ENCODE measurements at regions not wholly inside any gene's neighbourhood (a gene's known extent, or its start where the extent isn't known, plus 50 kb on each side); places are given as distances from the start of the nearest gene placed in this dataset.

DNA sequence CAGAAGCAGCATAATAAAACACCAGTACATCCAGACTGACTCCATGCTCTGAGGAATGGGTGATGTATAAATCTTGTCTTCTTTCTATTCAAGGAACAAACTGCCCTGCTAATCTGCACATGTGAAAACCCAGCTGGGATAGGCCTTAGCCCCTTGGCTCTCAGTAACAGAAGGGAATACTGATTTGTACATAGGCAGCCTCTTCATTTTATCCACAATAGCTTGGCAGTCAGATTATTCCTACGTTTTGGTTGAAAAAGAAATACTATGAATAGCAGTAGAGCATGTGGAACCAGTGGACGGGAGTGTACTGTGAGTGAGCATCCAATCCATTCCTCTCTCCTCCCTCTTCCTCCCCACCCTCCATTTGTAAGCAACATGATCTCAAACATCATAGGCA, 113.5 kb upstream of the ARHGAP5 start:
- Histone ChIP-seq H3K18ac (ENCODE audit: low read length) (no peak overlapping the region), H3K56ac (ENCODE audit: low read length) (no peak overlapping the region), H2AK5ac (ENCODE audit: low read length) (no peak overlapping the region), H2BK5ac (ENCODE audit: low read length) (no peak overlapping the region), H3K79me2 (ENCODE audit: control insufficient read depth, insufficient read depth, low read length) (no peaks in the 10 kb centered on the region), H3K79me1 (ENCODE audit: low read length) (no peaks in the 10 kb centered on the region), H3K23ac (ENCODE audit: low read length) (no peak overlapping the region), H3K27me3 (ENCODE audit: insufficient read depth, low read length, poor library complexity) (no peaks in the 10 kb centered on the region), H3K4me3 (ENCODE audit: low read length) (no peak overlapping the region), H4K8ac (ENCODE audit: low read depth, low read length) (no peak overlapping the region), H3K4ac (ENCODE audit: low read depth, low read length) (no peak overlapping the region), H3K27ac (ENCODE audit: low read depth, low read length) (no peak overlapping the region), H3K9ac (ENCODE audit: low read length) (no peak overlapping the region), H3K4me1 (ENCODE audit: control insufficient read depth, low read depth, low read length) (peaks cover 2% of the 10 kb centered on the region), H2BK15ac (replicated peaks; ENCODE audit: low read depth) (no peak overlapping the region), H3K36me3 (ENCODE audit: control insufficient read depth, insufficient read depth, low read length) (no peaks in the 10 kb centered on the region), H3K4me2 (ENCODE audit: low read length) (no peak overlapping the region), H4K5ac (ENCODE audit: low read length) (no peak overlapping the region), H2BK120ac (ENCODE audit: low read depth, low read length) (no peak overlapping the region)
- WGBS (ENCODE audit: extremely low coverage, insufficient coverage, low lambda C conversion rate), result no CpG with 5 or more reads among the region's 2 CpGs
- DNase-seq, result no peak

DNA sequence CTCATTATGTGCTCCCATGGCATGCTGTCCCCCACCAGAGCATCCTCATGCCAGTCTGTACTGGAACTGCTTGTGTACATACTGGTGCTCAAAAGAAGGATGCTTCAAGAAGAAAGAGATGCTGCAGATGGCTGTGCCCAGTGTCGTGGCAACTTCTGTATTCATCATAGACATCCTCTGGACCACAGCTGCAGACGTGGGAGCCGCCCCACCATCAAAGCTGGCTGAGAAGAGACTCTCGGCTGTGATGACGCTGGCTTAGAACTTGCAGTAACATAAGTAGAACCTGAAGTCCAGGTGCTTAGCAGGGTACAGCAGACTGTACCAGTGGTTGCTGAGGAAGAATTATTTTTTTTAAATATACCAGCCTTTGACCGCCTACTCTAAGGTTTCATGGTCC, 112.6 kb upstream of the ARHGAP5 start:
- H3K4me1 ChIP-seq (ENCODE audit: control insufficient read depth, low read depth, low read length), result peaks cover 2% of the 10 kb centered on the region
- H3K9ac ChIP-seq (ENCODE audit: low read length), result no peak overlapping the region
- H2AK5ac ChIP-seq (ENCODE audit: low read length), result no peak overlapping the region
- H3K56ac ChIP-seq (ENCODE audit: low read length), result no peak overlapping the region
- no peaks in the 10 kb centered on the region for H3K27me3 ChIP-seq (ENCODE audit: insufficient read depth, low read length, poor library complexity)
- no peaks in the 10 kb centered on the region for H3K79me2 ChIP-seq (ENCODE audit: control insufficient read depth, insufficient read depth, low read length)
- H3K27ac ChIP-seq (ENCODE audit: low read depth, low read length), result no peak overlapping the region
- no peak overlapping the region for H3K18ac ChIP-seq (ENCODE audit: low read length)
- H2BK15ac ChIP-seq (replicated peaks; ENCODE audit: low read depth), result no peak overlapping the region
- no CpG with 5 or more reads among the region's 6 CpGs for WGBS (ENCODE audit: extremely low coverage, insufficient coverage, low lambda C conversion rate)
- no peak overlapping the region for H2BK5ac ChIP-seq (ENCODE audit: low read length)
- H4K5ac ChIP-seq (ENCODE audit: low read length), result no peak overlapping the region
- H3K4me3 ChIP-seq (ENCODE audit: low read length), result no peak overlapping the region
- H3K79me1 ChIP-seq (ENCODE audit: low read length), result no peaks in the 10 kb centered on the region
- no peak overlapping the region for H4K8ac ChIP-seq (ENCODE audit: low read depth, low read length)
- H3K4ac ChIP-seq (ENCODE audit: low read depth, low read length), result no peak overlapping the region
- no peak for DNase-seq
- no peak overlapping the region for H3K23ac ChIP-seq (ENCODE audit: low read length)
- H2BK120ac ChIP-seq (ENCODE audit: low read depth, low read length), result no peak overlapping the region
- H3K36me3 ChIP-seq (ENCODE audit: control insufficient read depth, insufficient read depth, low read length), result no peaks in the 10 kb centered on the region
- no peak overlapping the region for H3K4me2 ChIP-seq (ENCODE audit: low read length)

GRCh38 chr14:31965071-31965734, 111.9 kb upstream of the ARHGAP5 start:
- Histone ChIP-seq H2BK120ac (ENCODE audit: low read depth, low read length) (no peak overlapping the region), H3K27ac (ENCODE audit: low read depth, low read length) (no peak overlapping the region), H3K4me2 (ENCODE audit: low read length) (no peak overlapping the region), H3K56ac (ENCODE audit: low read length) (no peak overlapping the region), H2AK5ac (ENCODE audit: low read length) (no peak overlapping the region), H3K36me3 (ENCODE audit: control insufficient read depth, insufficient read depth, low read length) (no peaks in the 10 kb centered on the region), H3K4me1 (ENCODE audit: control insufficient read depth, low read depth, low read length) (peaks cover 2% of the 10 kb centered on the region), H4K8ac (ENCODE audit: low read depth, low read length) (no peak overlapping the region), H4K5ac (ENCODE audit: low read length) (no peak overlapping the region), H2BK15ac (replicated peaks; ENCODE audit: low read depth) (no peak overlapping the region), H2BK5ac (ENCODE audit: low read length) (no peak overlapping the region), H3K27me3 (ENCODE audit: insufficient read depth, low read length, poor library complexity) (no peaks in the 10 kb centered on the region), H3K4ac (ENCODE audit: low read depth, low read length) (no peak overlapping the region), H3K79me1 (ENCODE audit: low read length) (no peaks in the 10 kb centered on the region), H3K79me2 (ENCODE audit: control insufficient read depth, insufficient read depth, low read length) (no peaks in the 10 kb centered on the region), H3K4me3 (ENCODE audit: low read length) (no peak overlapping the region), H3K9ac (ENCODE audit: low read length) (no peak overlapping the region), H3K18ac (ENCODE audit: low read length) (no peak overlapping the region), H3K23ac (ENCODE audit: low read length) (no peak overlapping the region)
- WGBS (ENCODE audit: extremely low coverage, insufficient coverage, low lambda C conversion rate), result no CpG with 5 or more reads among the region's 11 CpGs
- DNase-seq, result no peak

DNA sequence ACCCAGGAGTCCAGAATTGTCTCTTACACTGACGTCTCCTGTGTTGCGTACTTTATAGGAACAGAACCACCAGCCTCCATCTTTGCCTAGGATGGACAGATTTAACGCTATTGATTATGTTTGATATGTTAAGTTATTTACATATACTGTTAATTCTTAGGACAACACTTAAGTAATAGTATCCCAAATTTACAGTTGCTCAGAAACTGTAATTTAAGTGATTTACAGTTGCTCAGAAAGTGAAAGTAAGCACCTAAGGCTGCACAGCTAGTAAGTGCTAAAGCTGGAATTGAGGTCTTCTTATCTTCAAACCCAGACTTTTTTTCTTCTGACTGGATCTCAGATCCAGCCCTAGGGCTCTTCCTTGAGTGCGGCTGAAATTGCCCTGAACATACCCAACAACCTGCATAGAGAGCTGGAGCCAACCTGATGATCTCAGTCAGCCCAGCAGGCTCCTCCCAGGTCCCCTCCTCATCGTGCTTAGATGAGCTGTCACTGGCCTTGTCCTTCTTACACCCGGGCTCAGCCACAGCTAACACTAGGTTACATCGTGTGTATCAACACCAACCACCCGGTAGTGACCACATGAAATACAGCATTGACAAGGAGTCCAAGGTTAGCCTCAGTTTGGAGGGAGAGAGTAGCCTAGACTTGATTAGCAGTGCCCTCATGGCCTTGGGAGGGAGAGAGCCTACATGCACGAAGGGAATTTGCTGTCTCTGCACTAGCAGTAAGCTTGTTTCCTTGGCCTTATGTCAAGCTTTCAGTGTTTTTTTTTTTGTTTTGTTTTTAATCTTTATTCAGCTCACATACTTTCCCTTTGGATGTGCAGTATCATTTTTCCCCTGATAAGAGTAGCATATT, 111.1 kb upstream of the ARHGAP5 start:
- Histone ChIP-seq H3K79me1 (ENCODE audit: low read length) (no peaks in the 10 kb centered on the region), H3K9ac (ENCODE audit: low read length) (no peak overlapping the region), H3K27me3 (ENCODE audit: insufficient read depth, low read length, poor library complexity) (no peaks in the 10 kb centered on the region), H3K27ac (ENCODE audit: low read depth, low read length) (no peak overlapping the region), H3K56ac (ENCODE audit: low read length) (no peak overlapping the region), H4K8ac (ENCODE audit: low read depth, low read length) (no peak overlapping the region), H3K4me1 (ENCODE audit: control insufficient read depth, low read depth, low read length) (peaks cover 2% of the 10 kb centered on the region), H2BK120ac (ENCODE audit: low read depth, low read length) (no peak overlapping the region), H2BK5ac (ENCODE audit: low read length) (no peak overlapping the region), H3K4ac (ENCODE audit: low read depth, low read length) (no peak overlapping the region), H3K4me3 (ENCODE audit: low read length) (no peak overlapping the region), H3K36me3 (ENCODE audit: control insufficient read depth, insufficient read depth, low read length) (no peaks in the 10 kb centered on the region), H4K5ac (ENCODE audit: low read length) (no peak overlapping the region), H3K18ac (ENCODE audit: low read length) (no peak overlapping the region), H3K23ac (ENCODE audit: low read length) (no peak overlapping the region), H3K4me2 (ENCODE audit: low read length) (no peak overlapping the region), H3K79me2 (ENCODE audit: control insufficient read depth, insufficient read depth, low read length) (no peaks in the 10 kb centered on the region), H2BK15ac (replicated peaks; ENCODE audit: low read depth) (no peak overlapping the region), H2AK5ac (ENCODE audit: low read length) (no peak overlapping the region)
- WGBS (ENCODE audit: extremely low coverage, insufficient coverage, low lambda C conversion rate), result no CpG with 5 or more reads among the region's 9 CpGs
- DNase-seq, result peak; percentile 10

GRCh38 chr14:31966896-31967668, 110.0 kb upstream of the ARHGAP5 start:
- H2AK5ac ChIP-seq (ENCODE audit: low read length), result no peak overlapping the region
- H3K4me2 ChIP-seq (ENCODE audit: low read length), result no peak overlapping the region
- no peak overlapping the region for H3K27ac ChIP-seq (ENCODE audit: low read depth, low read length)
- H3K4me3 ChIP-seq (ENCODE audit: low read length), result no peak overlapping the region
- H3K56ac ChIP-seq (ENCODE audit: low read length), result no peak overlapping the region
- no peak for DNase-seq
- H3K27me3 ChIP-seq (ENCODE audit: insufficient read depth, low read length, poor library complexity), result no peaks in the 10 kb centered on the region
- H3K9ac ChIP-seq (ENCODE audit: low read length), result no peak overlapping the region
- no peaks in the 10 kb centered on the region for H3K79me2 ChIP-seq (ENCODE audit: control insufficient read depth, insufficient read depth, low read length)
- no peak overlapping the region for H3K4ac ChIP-seq (ENCODE audit: low read depth, low read length)
- no peak overlapping the region for H3K23ac ChIP-seq (ENCODE audit: low read length)
- no peaks in the 10 kb centered on the region for H3K79me1 ChIP-seq (ENCODE audit: low read length)
- no peak overlapping the region for H4K8ac ChIP-seq (ENCODE audit: low read depth, low read length)
- no peak overlapping the region for H2BK15ac ChIP-seq (replicated peaks; ENCODE audit: low read depth)
- H3K36me3 ChIP-seq (ENCODE audit: control insufficient read depth, insufficient read depth, low read length), result no peaks in the 10 kb centered on the region
- H3K4me1 ChIP-seq (ENCODE audit: control insufficient read depth, low read depth, low read length), result no peaks in the 10 kb centered on the region
- H2BK120ac ChIP-seq (ENCODE audit: low read depth, low read length), result no peak overlapping the region
- WGBS (ENCODE audit: extremely low coverage, insufficient coverage, low lambda C conversion rate), result no CpG with 5 or more reads among the region's 6 CpGs
- H2BK5ac ChIP-seq (ENCODE audit: low read length), result no peak overlapping the region
- H4K5ac ChIP-seq (ENCODE audit: low read length), result no peak overlapping the region
- no peak overlapping the region for H3K18ac ChIP-seq (ENCODE audit: low read length)
